HUES48 (cell line): ENCODE measurements at regions not wholly inside any gene's neighbourhood (a gene's known extent, or its start where the extent isn't known, plus 50 kb on each side); places are given as distances from the start of the nearest gene placed in this dataset.

Source experiments
- H3K27ac ChIP-seq: one replicate; pipeline ENCODE4 v1.7.0; 2013; ENCODE audit warnings: low read depth, low read length, inconsistent platforms
- H3K27me3 ChIP-seq: 2 replicates; pipeline ENCODE4 v1.6.1; 2013; ENCODE audit warnings: mild to moderate bottlenecking, low read length; ENCODE audit not compliant: control insufficient read depth, insufficient read depth
- H3K36me3 ChIP-seq: 2 replicates; pipeline ENCODE4 v1.6.1; 2013; ENCODE audit warnings: low read length; ENCODE audit not compliant: control insufficient read depth, insufficient read depth
- H3K4me1 ChIP-seq: 2 replicates; pipeline ENCODE4 v1.6.1; 2013; ENCODE audit warnings: mild to moderate bottlenecking, low read length; ENCODE audit not compliant: control insufficient read depth, insufficient read depth
- H3K4me3 ChIP-seq: 2 replicates; pipeline ENCODE4 v1.5.1; 2013; ENCODE audit warnings: mild to moderate bottlenecking, low read depth, low read length
- H3K9ac ChIP-seq: 2 replicates; pipeline ENCODE4 v1.6.1; 2013; ENCODE audit warnings: mild to moderate bottlenecking, low read depth, low read length, moderate library complexity
- H3K9me3 ChIP-seq: 2 replicates; pipeline ENCODE4 v1.6.1; 2013; ENCODE audit warnings: low read length; ENCODE audit not compliant: control insufficient read depth, insufficient read depth

DNA sequence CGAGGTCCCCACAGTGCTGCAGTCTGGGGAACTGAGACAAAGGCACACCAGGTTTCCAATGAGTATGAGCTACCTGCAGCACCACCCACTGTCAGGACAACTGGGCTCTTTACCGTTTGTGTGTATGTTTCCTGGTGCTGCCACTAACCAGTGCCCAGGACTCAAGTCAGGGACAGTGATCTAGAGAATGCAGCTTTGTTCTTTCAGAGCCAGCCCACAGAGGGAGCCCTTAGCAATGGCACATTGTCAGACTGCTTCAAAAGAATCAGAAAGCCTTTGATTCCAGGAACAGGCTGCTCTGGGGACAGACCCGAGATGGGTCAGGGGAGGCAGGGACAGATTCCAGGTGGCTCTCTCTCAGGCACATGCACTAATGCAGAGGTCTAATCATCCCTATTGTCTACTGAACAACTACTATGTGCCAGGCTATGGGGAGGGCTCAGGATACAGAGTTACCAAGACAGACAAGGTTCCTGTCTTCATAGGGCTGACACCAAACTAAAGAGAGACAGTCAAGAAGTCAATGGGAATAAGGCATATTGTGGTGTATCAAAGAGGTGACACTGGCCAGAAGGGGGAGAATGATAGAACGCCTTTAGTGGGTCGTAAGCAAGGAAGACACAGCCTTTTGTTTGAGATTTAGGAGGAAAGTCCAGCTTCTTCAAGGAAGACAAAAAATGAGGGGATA, 103.7 kb downstream of the VPREB1 start:
- H3K27me3 ChIP-seq = peaks cover 100% of the 10 kb centered on the region
- no peaks in the 10 kb centered on the region for H3K9me3 ChIP-seq
- no peaks in the 10 kb centered on the region for H3K36me3 ChIP-seq
- no peak overlapping the region for H3K9ac ChIP-seq
- H3K4me3 ChIP-seq = no peak overlapping the region
- no peak overlapping the region for H3K27ac ChIP-seq
- H3K4me1 ChIP-seq = peaks cover 26% of the 10 kb centered on the region

DNA sequence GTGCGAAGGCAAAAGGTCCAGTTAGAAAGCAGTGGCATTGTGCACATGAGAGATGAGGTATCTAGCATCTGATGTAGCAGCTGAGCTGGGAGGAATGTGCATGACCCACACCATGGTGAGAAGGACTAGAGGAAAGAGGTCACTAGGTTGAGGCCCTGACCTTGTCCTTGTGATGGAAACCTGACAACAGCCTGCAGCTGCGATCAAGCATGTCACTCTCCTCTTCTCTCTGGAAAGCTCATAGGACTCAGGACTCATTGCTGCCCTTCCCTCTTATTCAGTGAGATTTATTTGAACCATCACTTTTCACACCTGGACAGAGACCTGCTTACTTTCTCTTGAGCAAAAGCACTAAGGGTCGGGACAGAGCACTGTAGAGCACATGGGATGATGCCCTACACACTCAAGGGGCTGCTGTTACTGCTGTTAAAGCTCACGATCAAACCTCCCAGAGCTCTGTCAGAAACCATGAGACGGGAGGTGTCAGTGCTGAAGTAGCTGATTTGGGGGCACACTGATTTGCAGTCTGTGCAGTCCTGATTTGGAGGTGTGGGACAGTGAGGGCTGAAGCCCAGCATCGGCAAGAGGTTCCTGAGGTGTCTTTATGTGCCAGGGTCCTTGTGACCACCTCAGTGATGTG, 104.3 kb downstream of the VPREB1 start:
- Histone ChIP-seq H3K4me3 (no peak overlapping the region), H3K4me1 (peaks cover 23% of the 10 kb centered on the region), H3K27me3 (peaks cover 100% of the 10 kb centered on the region), H3K9me3 (no peaks in the 10 kb centered on the region), H3K9ac (no peak overlapping the region), H3K27ac (peak overlapping the region; percentile 63), H3K36me3 (no peaks in the 10 kb centered on the region)

GRCh38 chr22:22349455-22349836, 104.9 kb downstream of the VPREB1 start:
- Histone ChIP-seq H3K27ac (peak overlapping the region; percentile 63), H3K4me1 (peaks cover 23% of the 10 kb centered on the region), H3K4me3 (no peak overlapping the region), H3K36me3 (no peaks in the 10 kb centered on the region), H3K9me3 (no peaks in the 10 kb centered on the region), H3K9ac (no peak overlapping the region), H3K27me3 (peaks cover 100% of the 10 kb centered on the region)

GRCh38 chr22:22351366-22351765, 106.8 kb downstream of the VPREB1 start:
- Histone ChIP-seq H3K9ac (no peak overlapping the region), H3K36me3 (no peaks in the 10 kb centered on the region), H3K4me3 (no peak overlapping the region), H3K27me3 (peaks cover 100% of the 10 kb centered on the region), H3K4me1 (peaks cover 23% of the 10 kb centered on the region), H3K9me3 (no peaks in the 10 kb centered on the region), H3K27ac (no peak overlapping the region)

- H3K4me3 ChIP-seq = no peak overlapping the region
- H3K4me1 ChIP-seq = peaks cover 23% of the 10 kb centered on the region
- no peaks in the 10 kb centered on the region for H3K9me3 ChIP-seq
- H3K27me3 ChIP-seq = peaks cover 100% of the 10 kb centered on the region
- no peak overlapping the region for H3K27ac ChIP-seq
- no peaks in the 10 kb centered on the region for H3K36me3 ChIP-seq
- H3K9ac ChIP-seq = no peak overlapping the region
These were observed 107.9 kb downstream of the VPREB1 start for GRCh38 chr22:22352371-22352999.

- Histone ChIP-seq H3K4me3 (no peak overlapping the region), H3K36me3 (no peaks in the 10 kb centered on the region), H3K27ac (no peak overlapping the region), H3K4me1 (no peaks in the 10 kb centered on the region), H3K27me3 (peaks cover 98% of the 10 kb centered on the region), H3K9me3 (no peaks in the 10 kb centered on the region), H3K9ac (no peak overlapping the region)
These were observed 110.7 kb downstream of the VPREB1 start for GRCh38 chr22:22355096-22355834.

GRCh38 chr22:22357024-22357883, 112.7 kb downstream of the VPREB1 start:
- Histone ChIP-seq H3K4me1 (no peaks in the 10 kb centered on the region), H3K9ac (no peak overlapping the region), H3K4me3 (no peak overlapping the region), H3K36me3 (no peaks in the 10 kb centered on the region), H3K27me3 (peaks cover 98% of the 10 kb centered on the region), H3K27ac (no peak overlapping the region), H3K9me3 (no peaks in the 10 kb centered on the region)

- H3K36me3 ChIP-seq = no peaks in the 10 kb centered on the region
- H3K4me3 ChIP-seq = no peak overlapping the region
- H3K9ac ChIP-seq = no peak overlapping the region
- no peaks in the 10 kb centered on the region for H3K9me3 ChIP-seq
- H3K27ac ChIP-seq = no peak overlapping the region
- H3K27me3 ChIP-seq = peaks cover 98% of the 10 kb centered on the region
- H3K4me1 ChIP-seq = no peaks in the 10 kb centered on the region
These were observed 113.6 kb downstream of the VPREB1 start for GRCh38 chr22:22358152-22358551.

- no peak overlapping the region for H3K27ac ChIP-seq
- H3K36me3 ChIP-seq = no peaks in the 10 kb centered on the region
- H3K4me1 ChIP-seq = no peaks in the 10 kb centered on the region
- H3K9me3 ChIP-seq = no peaks in the 10 kb centered on the region
- no peak overlapping the region for H3K9ac ChIP-seq
- H3K27me3 ChIP-seq = peaks cover 98% of the 10 kb centered on the region
- no peak overlapping the region for H3K4me3 ChIP-seq
These were observed 114.1 kb downstream of the VPREB1 start for GRCh38 chr22:22358686-22359085.

- Histone ChIP-seq H3K9me3 (no peaks in the 10 kb centered on the region), H3K4me3 (no peak overlapping the region), H3K36me3 (no peaks in the 10 kb centered on the region), H3K27ac (no peak overlapping the region), H3K9ac (no peak overlapping the region), H3K27me3 (peaks cover 98% of the 10 kb centered on the region), H3K4me1 (no peaks in the 10 kb centered on the region)
These were observed 114.9 kb downstream of the VPREB1 start for GRCh38 chr22:22359465-22359864.
